HCT116 (cell line): ENCODE measurements at regions not wholly inside any gene's neighbourhood (a gene's known extent, or its start where the extent isn't known, plus 50 kb on each side); places are given as distances from the start of the nearest gene placed in this dataset.

Experiments used
- ATAC-seq: fragments of 200-7000 bp; cut with Tn5 transposase; 2 replicates; pipeline ENCODE4 v1.9.1; 2020; ENCODE audit warnings: mild to moderate bottlenecking, moderate library complexity
- BruUV-seq: library from RNA; stranded (reverse); fragments of 400-500 nt; replicated peaks from 2 replicates; lab custom pipeline; 2021; lab: Mats Ljungman, UMichigan
- CTCF ChIA-PET: fragments of 300-600 bp; sonication (Branson Sonifier 250); formaldehyde crosslinking; loops from one replicate; lab custom pipeline; 2021; ENCODE audit warnings: antibody characterized with exemption; lab: Charles Lee
- POLR2A ChIA-PET: fragments of 300-600, 350-600 bp; sonication (Branson Sonifier 250); formaldehyde crosslinking; loops from one replicate; lab custom pipeline; 2021; ENCODE audit warnings: antibody characterized with exemption; lab: Charles Lee
- RAD21 ChIA-PET, 2 experiments: fragments of 300-600 bp; sonication (Branson Sonifier 250); formaldehyde crosslinking; loops; one replicate each; lab custom pipeline; 2023; ENCODE audit warnings: low total read pairs in 2 of 2; ENCODE audit not compliant: uncharacterized antibody in 2 of 2, unreplicated experiment in 2 of 2, low non-redundant PET in 1 of 2; lab: Charles Lee
- DNase-seq: peaks from one replicate; pipeline ENCODE4 v3.0.0-alpha.2; 2010; ENCODE audit warnings: low read depth, low spot score
- H2AFZ ChIP-seq: fragments of 200-600 bp; shearing (Covaris generic), sonication (generic); 2 replicates; pipeline ENCODE4 v1.6.1; 2017; ENCODE audit warnings: low read depth, mixed run types, mixed read lengths, antibody characterized with exemption, low read length; ENCODE audit not compliant: poor library complexity, severe bottlenecking
- H3K27ac ChIP-seq: 2 replicates; pipeline ENCODE4 v1.5.1; 2012; ENCODE audit warnings: low read depth, low read length
- H3K27me3 ChIP-seq: fragments of 200-600 bp; sonication (generic); 2 replicates; pipeline ENCODE4 v1.6.1; 2016; ENCODE audit warnings: mixed run types, low read length, mixed read lengths; ENCODE audit not compliant: insufficient read depth
- H3K36me3 ChIP-seq, 2 experiments: fragments of 200-500 bp in 1 of 2; fragments of 200-600 bp in 1 of 2; sonication (Bioruptor generic) in 1 of 2; sonication (generic) in 1 of 2; 2 replicates each; pipeline versions ENCODE4 v1.5.1 to v1.6.1; 2014 to 2016; ENCODE audit warnings: low read length in 2 of 2, inconsistent platforms in 1 of 2, mixed read lengths in 1 of 2, mixed run types in 1 of 2; ENCODE audit not compliant: insufficient read depth in 2 of 2, control insufficient read depth in 1 of 2
- H3K4me1 ChIP-seq, 2 experiments: fragments of 200-600 bp in 1 of 2; sonication (generic) in 1 of 2; 2 replicates each; pipeline versions ENCODE4 v1.5.1 to v1.6.1; 2012 to 2017; ENCODE audit warnings: low read length in 2 of 2, inconsistent platforms in 1 of 2, mild to moderate bottlenecking in 1 of 2, mixed read lengths in 1 of 2, mixed run types in 1 of 2, moderate library complexity in 1 of 2; ENCODE audit not compliant: insufficient read depth in 2 of 2, control insufficient read depth in 1 of 2
- H3K4me2 ChIP-seq: fragments of 200-600 bp; sonication (generic); 2 replicates; pipeline ENCODE4 v1.6.1; 2017; ENCODE audit warnings: mixed run types, low read length, mixed read lengths
- H3K4me3 ChIP-seq, 2 experiments: fragments of 200-600 bp in 1 of 2; sonication (generic) in 1 of 2; replicated peaks in 1 of 2; 2 replicates each; pipeline ENCODE4 v1.5.1; 2011 to 2016; ENCODE audit warnings: low read length in 2 of 2, control low read depth in 1 of 2, low read depth in 1 of 2, mild to moderate bottlenecking in 1 of 2, mixed read lengths in 1 of 2, mixed run types in 1 of 2
- H3K79me2 ChIP-seq: fragments of 200-600 bp; sonication (generic); 2 replicates; pipeline ENCODE4 v1.6.1; 2017; ENCODE audit warnings: mild to moderate bottlenecking, mixed run types, low read length, moderate library complexity, mixed read lengths; ENCODE audit not compliant: insufficient read depth
- H3K9ac ChIP-seq: fragments of 200-600 bp; sonication (generic); 2 replicates; pipeline ENCODE4 v1.6.1; 2016; ENCODE audit warnings: low read length, mixed read lengths
- H3K9me2 ChIP-seq: fragments of 200-600 bp; sonication (generic), shearing (Covaris generic); 2 replicates; pipeline ENCODE4 v1.6.1; 2017; ENCODE audit warnings: mixed run types, mild to moderate bottlenecking, moderate library complexity; ENCODE audit not compliant: insufficient read depth
- H3K9me3 ChIP-seq, 2 experiments: fragments of 200-500 bp in 1 of 2; fragments of 200-600 bp in 1 of 2; sonication (Bioruptor generic) in 1 of 2; sonication (generic) in 1 of 2; 2 replicates each; pipeline ENCODE4 v1.6.1; 2014 to 2017; ENCODE audit warnings: low read length in 2 of 2, mixed read lengths in 2 of 2, inconsistent platforms in 1 of 2, low read depth in 1 of 2, mild to moderate bottlenecking in 1 of 2, mixed run types in 1 of 2, moderate library complexity in 1 of 2; ENCODE audit not compliant: control insufficient read depth in 1 of 2, insufficient read depth in 1 of 2
- H4K20me1 ChIP-seq: fragments of 200-600 bp; sonication (generic), shearing (Covaris generic); 2 replicates; pipeline ENCODE4 v1.6.1; 2017; ENCODE audit warnings: mixed run types, mild to moderate bottlenecking, moderate library complexity; ENCODE audit not compliant: insufficient read depth
- EZH2 ChIP-seq: fragments of 200-600 bp; sonication (generic); IDR thresholded peaks from 2 replicates; pipeline ENCODE4 v1.6.1; 2017; ENCODE audit warnings: antibody characterized with exemption, mixed run types
- POLR2AphosphoS5 ChIP-seq: IDR thresholded peaks from 2 replicates; pipeline ENCODE4 v1.6.1; 2011; ENCODE audit warnings: mild to moderate bottlenecking, low read depth, low read length, moderate library complexity
- SP1 ChIP-seq: IDR thresholded peaks from 2 replicates; pipeline ENCODE4 v1.6.1; 2012; ENCODE audit warnings: low read depth
- ZFX ChIP-seq: fragments of 450-650 bp; IDR thresholded peaks from 2 replicates; pipeline ENCODE4 v1.6.1; 2017
- intact Hi-C: fragments of 100-400 bp; cut with micrococcal nuclease; formaldehyde crosslinking; loops from 2 replicates; pipeline ENCODE4 v1.10.0; 2022
- TF ChIP-seq, protein P1 (sequence below): IDR thresholded peaks from 2 replicates; pipeline ENCODE4 v1.6.1; 2011; ENCODE audit warnings: mild to moderate bottlenecking, low read length, moderate library complexity; ENCODE audit not compliant: insufficient replicate concordance; ENCODE audit errors: extremely low read depth
- TF ChIP-seq, protein P2 (sequence below): IDR thresholded peaks from 2 replicates; pipeline ENCODE4 v1.6.1; 2012; ENCODE audit warnings: low read depth

DNA sequence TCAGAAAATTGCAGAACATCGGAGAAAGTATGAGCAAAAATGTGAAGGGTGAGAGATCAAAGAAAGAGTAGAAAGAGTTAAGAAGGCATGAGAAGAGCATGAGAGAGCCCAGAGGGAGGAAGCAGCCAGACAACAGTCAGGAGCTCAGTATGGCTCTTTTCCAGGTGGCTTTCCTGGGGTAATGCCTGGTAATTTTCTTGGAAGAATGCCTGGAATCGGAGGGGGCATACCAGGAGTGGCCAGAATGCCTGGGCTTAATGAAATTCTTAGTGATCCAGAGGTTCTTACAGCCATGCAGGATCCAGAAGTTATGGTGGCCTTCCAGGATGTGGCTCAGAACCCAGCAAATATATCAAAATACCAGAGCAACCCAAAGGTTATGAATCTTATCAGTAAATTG lies 271.8 kb upstream of the TFPI start:
- ChIA-PET CTCF (no interaction called here), RAD21 (no interaction called here), POLR2A (no interaction called here)
- Histone ChIP-seq H3K79me2 (no peaks in the 10 kb centered on the region), H3K4me1 (0 out of 4 replicates have a peak, but pooled peaks cover 0 to 2% of the 10 kb centered on the region in 2 experiments), H3K4me2 (no peak overlapping the region), H4K20me1 (no peaks in the 10 kb centered on the region), H3K4me3 (no peak overlapping the region), H3K27me3 (no peaks in the 10 kb centered on the region), H3K27ac (no peak overlapping the region), H3K9ac (no peak overlapping the region), H3K9me2 (no peaks in the 10 kb centered on the region; the same call in 1 of the 2 replicates), H2AFZ (no peak overlapping the region), H3K36me3 (no peaks in the 10 kb centered on the region), H3K9me3 (no peaks in the 10 kb centered on the region)
- no TSS peak for BruUV-seq
- DNase-seq (no peak), ATAC-seq (no peak)
- TF ChIP-seq, protein P1, sequence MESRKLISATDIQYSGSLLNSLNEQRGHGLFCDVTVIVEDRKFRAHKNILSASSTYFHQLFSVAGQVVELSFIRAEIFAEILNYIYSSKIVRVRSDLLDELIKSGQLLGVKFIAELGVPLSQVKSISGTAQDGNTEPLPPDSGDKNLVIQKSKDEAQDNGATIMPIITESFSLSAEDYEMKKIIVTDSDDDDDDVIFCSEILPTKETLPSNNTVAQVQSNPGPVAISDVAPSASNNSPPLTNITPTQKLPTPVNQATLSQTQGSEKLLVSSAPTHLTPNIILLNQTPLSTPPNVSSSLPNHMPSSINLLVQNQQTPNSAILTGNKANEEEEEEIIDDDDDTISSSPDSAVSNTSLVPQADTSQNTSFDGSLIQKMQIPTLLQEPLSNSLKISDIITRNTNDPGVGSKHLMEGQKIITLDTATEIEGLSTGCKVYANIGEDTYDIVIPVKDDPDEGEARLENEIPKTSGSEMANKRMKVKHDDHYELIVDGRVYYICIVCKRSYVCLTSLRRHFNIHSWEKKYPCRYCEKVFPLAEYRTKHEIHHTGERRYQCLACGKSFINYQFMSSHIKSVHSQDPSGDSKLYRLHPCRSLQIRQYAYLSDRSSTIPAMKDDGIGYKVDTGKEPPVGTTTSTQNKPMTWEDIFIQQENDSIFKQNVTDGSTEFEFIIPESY, result no peak
- TF ChIP-seq, protein P2, sequence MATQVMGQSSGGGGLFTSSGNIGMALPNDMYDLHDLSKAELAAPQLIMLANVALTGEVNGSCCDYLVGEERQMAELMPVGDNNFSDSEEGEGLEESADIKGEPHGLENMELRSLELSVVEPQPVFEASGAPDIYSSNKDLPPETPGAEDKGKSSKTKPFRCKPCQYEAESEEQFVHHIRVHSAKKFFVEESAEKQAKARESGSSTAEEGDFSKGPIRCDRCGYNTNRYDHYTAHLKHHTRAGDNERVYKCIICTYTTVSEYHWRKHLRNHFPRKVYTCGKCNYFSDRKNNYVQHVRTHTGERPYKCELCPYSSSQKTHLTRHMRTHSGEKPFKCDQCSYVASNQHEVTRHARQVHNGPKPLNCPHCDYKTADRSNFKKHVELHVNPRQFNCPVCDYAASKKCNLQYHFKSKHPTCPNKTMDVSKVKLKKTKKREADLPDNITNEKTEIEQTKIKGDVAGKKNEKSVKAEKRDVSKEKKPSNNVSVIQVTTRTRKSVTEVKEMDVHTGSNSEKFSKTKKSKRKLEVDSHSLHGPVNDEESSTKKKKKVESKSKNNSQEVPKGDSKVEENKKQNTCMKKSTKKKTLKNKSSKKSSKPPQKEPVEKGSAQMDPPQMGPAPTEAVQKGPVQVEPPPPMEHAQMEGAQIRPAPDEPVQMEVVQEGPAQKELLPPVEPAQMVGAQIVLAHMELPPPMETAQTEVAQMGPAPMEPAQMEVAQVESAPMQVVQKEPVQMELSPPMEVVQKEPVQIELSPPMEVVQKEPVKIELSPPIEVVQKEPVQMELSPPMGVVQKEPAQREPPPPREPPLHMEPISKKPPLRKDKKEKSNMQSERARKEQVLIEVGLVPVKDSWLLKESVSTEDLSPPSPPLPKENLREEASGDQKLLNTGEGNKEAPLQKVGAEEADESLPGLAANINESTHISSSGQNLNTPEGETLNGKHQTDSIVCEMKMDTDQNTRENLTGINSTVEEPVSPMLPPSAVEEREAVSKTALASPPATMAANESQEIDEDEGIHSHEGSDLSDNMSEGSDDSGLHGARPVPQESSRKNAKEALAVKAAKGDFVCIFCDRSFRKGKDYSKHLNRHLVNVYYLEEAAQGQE, result no peak
- TF ChIP-seq POLR2AphosphoS5, result no peak
- no peak for TF ChIP-seq EZH2
- no peak for TF ChIP-seq ZFX
- TF ChIP-seq SP1, result no peak
- intact Hi-C loops, result no loop called here
